Suprapubic skin (tissue), 4 donors: ENCODE measurements at regions not wholly inside any gene's neighbourhood (a gene's known extent, or its start where the extent isn't known, plus 50 kb on each side); places are given as distances from the start of the nearest gene placed in this dataset.

Experiments used
- DNase-seq, 2 donors: peaks; one replicate each; pipeline ENCODE4 v3.0.0-alpha.2; 2019; ENCODE audit warnings: low spot score in 2 of 2
- H3K27ac ChIP-seq: fragments of 200-600 bp; sonication (generic); one replicate; pipeline ENCODE4 v1.5.1; 2019
- H3K27me3 ChIP-seq: fragments of 200-600 bp; sonication (generic); one replicate; pipeline ENCODE4 v1.5.1; 2019
- H3K36me3 ChIP-seq: fragments of 200-600 bp; sonication (generic); one replicate; pipeline ENCODE4 v1.5.1; 2019
- H3K4me1 ChIP-seq: fragments of 200-600 bp; sonication (generic); one replicate; pipeline ENCODE4 v1.5.1; 2019
- H3K4me3 ChIP-seq: fragments of 200-600 bp; sonication (generic); one replicate; pipeline ENCODE4 v1.5.1; 2019; ENCODE audit warnings: mild to moderate bottlenecking
- H3K9me3 ChIP-seq: fragments of 200-600 bp; sonication (generic); one replicate; pipeline ENCODE4 v1.5.1; 2019
- EP300 ChIP-seq: sonication (generic); formaldehyde crosslinking; IDR thresholded peaks from one replicate; pipeline ENCODE4 v1.6.1; 2017; ENCODE audit warnings: antibody characterized with exemption
- POLR2A ChIP-seq, 2 donors: fragments of 450-650 bp; IDR thresholded peaks; one replicate each; pipeline ENCODE4 v1.6.1; 2017; ENCODE audit warnings: antibody characterized with exemption in 2 of 2, mild to moderate bottlenecking in 2 of 2, moderate library complexity in 2 of 2
- POLR2AphosphoS5 ChIP-seq, 3 donors: sonication (generic); formaldehyde crosslinking; IDR thresholded peaks; one replicate each; pipeline ENCODE4 v1.6.1; 2017; ENCODE audit warnings: antibody characterized with exemption in 3 of 3
- WGBS: methylation state at CpG from one replicate; pipeline ENCODE4 v1.1.5; 2018; 5-methylcytosine and 5-hydroxymethylcytosine counted together
- TF ChIP-seq, protein P1 (sequence below), 2 donors: fragments of 200-600 bp in 1 of 2; fragments of 450-650 bp in 1 of 2; sonication (generic) in 1 of 2; IDR thresholded peaks; one replicate each; pipeline ENCODE4 v1.5.1; 2016 to 2019; ENCODE audit warnings: antibody characterized with exemption in 2 of 2, mild to moderate bottlenecking in 1 of 2, moderate library complexity in 1 of 2

DNA sequence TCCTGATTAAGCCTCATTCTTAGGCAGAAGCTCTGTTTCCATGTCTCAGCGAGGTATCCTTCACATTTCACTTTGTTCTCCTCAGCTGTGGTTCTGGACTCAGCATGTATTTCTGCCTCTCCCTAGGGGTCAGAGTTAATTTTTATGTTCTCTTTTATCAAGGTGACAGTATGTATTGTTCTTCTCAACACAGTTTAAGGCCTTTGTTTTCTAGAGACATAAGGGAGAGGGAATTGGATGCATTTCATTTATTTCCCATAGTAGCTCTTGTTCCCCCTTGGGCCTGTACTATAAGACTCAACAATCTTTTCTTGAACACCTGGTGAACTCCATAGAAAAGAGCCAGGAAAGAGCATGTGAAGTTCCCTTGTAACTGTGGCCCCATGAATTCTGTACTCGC is 214.3 kb downstream of the ZWINT start:
- no peak overlapping the region for H3K27ac ChIP-seq
- no peaks in the 10 kb centered on the region for H3K27me3 ChIP-seq
- peaks cover 4% of the 10 kb centered on the region for H3K9me3 ChIP-seq
- no peaks in the 10 kb centered on the region for H3K36me3 ChIP-seq
- WGBS = 89% methylated on average over 2 of the region's 2 CpGs
- H3K4me3 ChIP-seq = no peak overlapping the region
- TF ChIP-seq POLR2A (IDR thresholded peaks at IDR 0.05) = no peak
- TF ChIP-seq POLR2AphosphoS5 (IDR thresholded peaks at IDR 0.05) = no peak
- no peaks in the 10 kb centered on the region for H3K4me1 ChIP-seq
- DNase-seq = no peak

DNA sequence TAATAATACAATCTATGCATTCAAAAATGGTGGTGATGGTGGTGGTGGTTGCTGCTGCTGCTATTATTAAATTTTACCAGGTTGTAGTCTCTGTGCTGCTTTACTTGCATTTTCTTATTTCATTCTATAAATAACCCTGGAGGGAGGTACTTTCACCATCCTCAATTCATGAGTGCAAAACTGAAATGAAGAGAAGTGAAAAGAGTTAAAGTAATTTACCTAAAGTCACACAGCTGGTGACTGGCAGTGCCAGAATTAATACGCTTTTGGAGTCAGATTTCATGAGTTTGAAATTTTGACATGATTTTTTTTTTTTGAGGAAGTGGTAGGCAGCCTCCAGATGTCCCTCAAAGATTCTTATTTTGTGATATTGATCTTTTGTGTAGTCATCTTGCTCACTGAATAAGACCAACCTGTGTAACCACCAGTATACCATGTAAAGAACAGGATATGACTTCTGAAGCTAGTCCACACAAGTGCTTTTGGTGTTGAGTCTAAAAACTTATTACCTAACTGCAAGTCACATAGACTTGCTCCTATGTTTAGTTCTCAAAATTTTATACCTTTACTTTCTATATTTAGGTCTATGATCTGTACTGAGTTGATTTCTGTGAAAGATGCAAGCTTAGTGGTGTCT is 218.8 kb downstream of the ZWINT start:
- Histone ChIP-seq H3K36me3 (no peaks in the 10 kb centered on the region), H3K27me3 (no peaks in the 10 kb centered on the region), H3K4me3 (no peak overlapping the region), H3K27ac (no peak overlapping the region), H3K4me1 (no peaks in the 10 kb centered on the region), H3K9me3 (no peaks in the 10 kb centered on the region)
- WGBS = 43% methylated on average over 1 of the region's 1 CpG
- DNase-seq = no peak
- TF ChIP-seq, protein P1, sequence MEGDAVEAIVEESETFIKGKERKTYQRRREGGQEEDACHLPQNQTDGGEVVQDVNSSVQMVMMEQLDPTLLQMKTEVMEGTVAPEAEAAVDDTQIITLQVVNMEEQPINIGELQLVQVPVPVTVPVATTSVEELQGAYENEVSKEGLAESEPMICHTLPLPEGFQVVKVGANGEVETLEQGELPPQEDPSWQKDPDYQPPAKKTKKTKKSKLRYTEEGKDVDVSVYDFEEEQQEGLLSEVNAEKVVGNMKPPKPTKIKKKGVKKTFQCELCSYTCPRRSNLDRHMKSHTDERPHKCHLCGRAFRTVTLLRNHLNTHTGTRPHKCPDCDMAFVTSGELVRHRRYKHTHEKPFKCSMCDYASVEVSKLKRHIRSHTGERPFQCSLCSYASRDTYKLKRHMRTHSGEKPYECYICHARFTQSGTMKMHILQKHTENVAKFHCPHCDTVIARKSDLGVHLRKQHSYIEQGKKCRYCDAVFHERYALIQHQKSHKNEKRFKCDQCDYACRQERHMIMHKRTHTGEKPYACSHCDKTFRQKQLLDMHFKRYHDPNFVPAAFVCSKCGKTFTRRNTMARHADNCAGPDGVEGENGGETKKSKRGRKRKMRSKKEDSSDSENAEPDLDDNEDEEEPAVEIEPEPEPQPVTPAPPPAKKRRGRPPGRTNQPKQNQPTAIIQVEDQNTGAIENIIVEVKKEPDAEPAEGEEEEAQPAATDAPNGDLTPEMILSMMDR (IDR thresholded peaks at IDR 0.05) = no peak
- TF ChIP-seq EP300 (no peak), POLR2A (IDR thresholded peaks at IDR 0.05) (no peak), POLR2AphosphoS5 (IDR thresholded peaks at IDR 0.05) (no peak)

DNA sequence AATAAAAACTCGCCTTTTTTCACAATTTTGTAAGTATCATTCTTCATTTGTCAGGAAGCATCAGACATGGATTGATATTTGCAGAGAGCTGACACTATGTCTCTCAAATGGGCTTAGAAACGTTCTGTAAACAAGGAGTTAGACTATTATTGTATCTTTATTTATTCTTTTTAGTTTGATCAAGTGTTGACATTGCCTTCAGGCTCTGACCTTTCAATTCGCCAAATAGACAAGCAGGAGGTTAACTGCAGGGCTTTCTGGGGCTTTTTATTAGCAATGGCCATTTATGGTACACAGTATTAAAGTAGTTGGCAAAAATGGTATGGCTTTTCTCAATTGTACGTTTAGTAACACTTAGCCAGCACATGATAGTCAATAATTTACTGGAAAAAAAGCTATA is 221.7 kb downstream of the ZWINT start:
- 49% methylated on average over 4 of the region's 4 CpGs for WGBS
- TF ChIP-seq POLR2AphosphoS5 (IDR thresholded peaks at IDR 0.05) (no peak), POLR2A (IDR thresholded peaks at IDR 0.05) (no peak), EP300 (no peak)
- TF ChIP-seq, protein P1 (IDR thresholded peaks at IDR 0.05) = no peak
- Histone ChIP-seq H3K4me1 (no peaks in the 10 kb centered on the region), H3K36me3 (no peaks in the 10 kb centered on the region), H3K4me3 (no peak overlapping the region), H3K9me3 (no peaks in the 10 kb centered on the region), H3K27ac (no peak overlapping the region), H3K27me3 (no peaks in the 10 kb centered on the region)
- DNase-seq = no peak

DNA sequence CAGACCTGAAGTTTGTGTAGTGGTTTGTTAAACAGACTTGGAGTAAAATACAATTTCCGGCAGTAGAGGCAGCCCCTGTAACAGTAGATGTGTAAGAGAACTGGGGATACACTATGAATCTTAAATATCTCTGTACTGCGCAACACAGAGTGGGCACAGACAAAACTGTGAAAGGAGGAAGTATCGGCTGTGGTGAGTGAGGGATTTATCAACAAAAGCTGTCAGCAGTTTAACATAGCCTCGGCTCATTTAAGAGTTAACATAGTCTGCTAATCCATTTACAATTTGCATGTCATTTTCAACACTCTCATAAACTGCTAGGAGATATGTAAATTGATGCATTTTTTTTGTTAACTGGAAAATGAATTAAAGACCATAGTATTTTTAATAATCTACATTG is 225.2 kb downstream of the ZWINT start:
- H3K27me3 ChIP-seq = no peaks in the 10 kb centered on the region
- no peak for DNase-seq
- H3K4me1 ChIP-seq = no peaks in the 10 kb centered on the region
- no peaks in the 10 kb centered on the region for H3K9me3 ChIP-seq
- H3K4me3 ChIP-seq = no peak overlapping the region
- H3K36me3 ChIP-seq = no peaks in the 10 kb centered on the region
- TF ChIP-seq EP300 (no peak), POLR2AphosphoS5 (IDR thresholded peaks at IDR 0.05) (no peak), POLR2A (IDR thresholded peaks at IDR 0.05) (no peak)
- TF ChIP-seq, protein P1 (IDR thresholded peaks at IDR 0.05) = no peak
- WGBS = 80% methylated on average over 4 of the region's 4 CpGs
- H3K27ac ChIP-seq = no peak overlapping the region

DNA sequence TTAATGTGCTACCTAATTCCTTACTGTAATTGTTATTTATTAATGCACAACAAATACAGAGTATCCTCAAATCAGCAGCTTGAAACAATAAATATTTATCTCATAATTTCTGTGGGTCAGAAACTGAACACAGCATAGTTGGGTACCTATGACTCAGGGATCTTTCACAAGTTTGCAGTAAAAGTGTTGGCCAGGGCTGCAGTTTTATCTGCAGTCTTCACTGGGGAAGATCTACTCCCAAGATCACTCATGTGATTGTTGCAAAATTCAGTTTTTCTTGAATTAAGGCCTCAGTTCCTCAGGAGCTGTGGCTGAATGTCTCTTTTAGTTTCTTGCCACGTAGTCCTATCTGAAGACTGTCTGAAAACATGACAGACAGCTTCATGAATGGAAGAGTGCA is 237.8 kb downstream of the ZWINT start:
- Histone ChIP-seq H3K36me3 (no peaks in the 10 kb centered on the region), H3K4me3 (no peak overlapping the region), H3K9me3 (no peaks in the 10 kb centered on the region), H3K27ac (no peak overlapping the region), H3K27me3 (no peaks in the 10 kb centered on the region), H3K4me1 (no peaks in the 10 kb centered on the region)
- no peak for DNase-seq
- TF ChIP-seq, protein P1 (IDR thresholded peaks at IDR 0.05) = no peak
- TF ChIP-seq EP300 (no peak), POLR2AphosphoS5 (IDR thresholded peaks at IDR 0.05) (no peak), POLR2A (IDR thresholded peaks at IDR 0.05) (no peak)
- 54% methylated on average over 1 of the region's 1 CpG for WGBS

DNA sequence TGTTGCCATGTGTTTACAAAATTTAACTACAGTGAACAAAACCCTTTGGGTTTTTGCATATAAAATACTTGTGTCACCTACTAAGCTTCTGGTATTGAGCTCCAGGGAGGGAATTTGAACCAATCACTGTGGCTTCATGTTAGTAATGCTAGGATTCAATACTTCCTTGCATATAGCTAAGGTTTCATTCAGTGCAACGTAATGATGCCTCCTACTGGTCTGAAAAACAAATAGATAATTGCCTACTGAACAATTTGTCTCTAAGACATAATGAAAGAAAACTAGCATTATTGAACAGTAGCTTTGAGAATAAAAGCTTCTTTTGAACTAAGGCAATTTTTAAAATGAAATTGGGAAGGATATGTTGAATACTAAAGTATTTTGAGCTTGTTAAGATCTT is 244.4 kb downstream of the ZWINT start:
- TF ChIP-seq, protein P1 (IDR thresholded peaks at IDR 0.05) = no peak
- DNase-seq = no peak
- Histone ChIP-seq H3K27me3 (no peaks in the 10 kb centered on the region), H3K27ac (no peak overlapping the region), H3K9me3 (no peaks in the 10 kb centered on the region), H3K36me3 (no peaks in the 10 kb centered on the region), H3K4me3 (no peak overlapping the region), H3K4me1 (no peaks in the 10 kb centered on the region)
- WGBS = 40% methylated on average over 1 of the region's 1 CpG
